Loucy (cell line): ENCODE measurements at regions not wholly inside any gene's neighbourhood (a gene's known extent, or its start where the extent isn't known, plus 50 kb on each side); places are given as distances from the start of the nearest gene placed in this dataset.

Experiments
- H2AFZ ChIP-seq: fragments of 200-600 bp; sonication (generic); 2 replicates; pipeline ENCODE4 v1.6.0; 2016; ENCODE audit warnings: antibody characterized with exemption, mild to moderate bottlenecking, low read length, moderate library complexity
- H3F3A ChIP-seq: fragments of 200-600 bp; 2 replicates; pipeline ENCODE4 v1.6.0; 2016; ENCODE audit warnings: antibody characterized with exemption, low read depth, mild to moderate bottlenecking
- H3K27me3 ChIP-seq: fragments of 200-600 bp; sonication (generic); 2 replicates; pipeline ENCODE4 v1.6.1; 2014; ENCODE audit warnings: low read length, mild to moderate bottlenecking; ENCODE audit not compliant: insufficient read depth, poor library complexity, severe bottlenecking
- H3K36me3 ChIP-seq: fragments of 200-600 bp; sonication (generic); 2 replicates; pipeline ENCODE4 v1.6.1; 2016; ENCODE audit warnings: low read length; ENCODE audit not compliant: insufficient read depth
- H3K4me1 ChIP-seq: fragments of 200-600 bp; sonication (generic); 2 replicates; pipeline ENCODE4 v1.5.1; 2014; ENCODE audit warnings: low read length, mild to moderate bottlenecking; ENCODE audit not compliant: insufficient read depth, poor library complexity, severe bottlenecking
- H3K4me2 ChIP-seq: fragments of 200-600 bp; sonication (generic); 2 replicates; pipeline ENCODE4 v1.6.0; 2014; ENCODE audit warnings: antibody characterized with exemption, low read length, low read depth, mild to moderate bottlenecking; ENCODE audit not compliant: poor library complexity, severe bottlenecking
- H3K4me3 ChIP-seq: fragments of 200-600 bp; sonication (generic); 2 replicates; pipeline ENCODE4 v1.5.1; 2014; ENCODE audit warnings: low read length, mild to moderate bottlenecking, mixed read lengths; ENCODE audit not compliant: poor library complexity, severe bottlenecking
- H3K79me2 ChIP-seq: fragments of 200-600 bp; sonication (generic); 2 replicates; pipeline ENCODE4 v1.6.1; 2014; ENCODE audit warnings: low read length; ENCODE audit not compliant: insufficient read depth
- H3K9ac ChIP-seq: fragments of 200-600 bp; sonication (generic); 2 replicates; pipeline ENCODE4 v1.6.0; 2014; ENCODE audit warnings: mild to moderate bottlenecking, low read depth, low read length, moderate library complexity; ENCODE audit not compliant: poor library complexity, severe bottlenecking
- H3K9me2 ChIP-seq: fragments of 200-600 bp; sonication (generic); replicated peaks from 2 replicates; pipeline ENCODE4 v1.6.1; 2016; ENCODE audit warnings: low read depth, low read length, mixed read lengths
- H3K9me3 ChIP-seq: fragments of 200-600 bp; sonication (generic); 2 replicates; pipeline ENCODE4 v1.6.1; 2014; ENCODE audit warnings: mild to moderate bottlenecking, antibody characterized with exemption, low read length, low read depth; ENCODE audit not compliant: insufficient read depth
- H4K20me1 ChIP-seq: fragments of 200-600 bp; sonication (generic); 2 replicates; pipeline ENCODE4 v1.6.0; 2014; ENCODE audit warnings: antibody characterized with exemption, low read length, mild to moderate bottlenecking; ENCODE audit not compliant: insufficient read depth, poor library complexity, severe bottlenecking
- EZH2phosphoT487 ChIP-seq: fragments of 200-600 bp; IDR thresholded peaks from 2 replicates; pipeline ENCODE4 v1.6.1; 2018; ENCODE audit warnings: antibody characterized with exemption, mild to moderate bottlenecking, moderate library complexity, borderline replicate concordance
- TF ChIP-seq, protein P1 (sequence below): fragments of 200-600 bp; sonication (generic); conservative IDR thresholded peaks from 2 replicates; pipeline ENCODE4 v1.5.1; 2014; ENCODE audit warnings: mild to moderate bottlenecking, antibody characterized with exemption, low read length

- no peaks in the 10 kb centered on the region for H3K9me3 ChIP-seq
These were observed 1454.7 kb upstream of the IGFBP7 start for GRCh38 chr4:58564695-58565475.

DNA sequence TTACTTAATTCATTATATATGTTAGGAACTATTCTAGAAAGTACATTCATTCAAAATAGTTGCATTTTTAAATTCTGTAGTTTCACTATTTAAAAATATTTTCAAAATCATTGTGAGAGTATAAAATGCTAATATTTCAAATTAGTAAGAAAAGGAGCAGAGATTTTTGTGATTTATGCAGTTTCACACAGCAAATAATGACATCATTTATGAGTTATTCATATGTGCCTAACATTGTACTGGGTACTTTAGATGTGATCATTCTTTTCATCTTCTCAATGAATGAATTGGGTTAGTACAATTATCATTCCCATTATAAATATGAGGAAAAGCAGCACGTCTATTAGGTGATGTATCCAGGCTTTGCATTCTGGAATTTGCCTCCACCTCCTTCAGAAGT, 1451.0 kb upstream of the IGFBP7 start:
- H3K9me2 ChIP-seq: no peaks in the 10 kb centered on the region
- H3K27me3 ChIP-seq: no peaks in the 10 kb centered on the region
- no peaks in the 10 kb centered on the region for H3K9me3 ChIP-seq
- H3F3A ChIP-seq: no peaks in the 10 kb centered on the region
- H3K4me3 ChIP-seq: no peak overlapping the region
- H3K4me1 ChIP-seq: no peaks in the 10 kb centered on the region
- H3K9ac ChIP-seq: no peak overlapping the region
- TF ChIP-seq, protein P1, sequence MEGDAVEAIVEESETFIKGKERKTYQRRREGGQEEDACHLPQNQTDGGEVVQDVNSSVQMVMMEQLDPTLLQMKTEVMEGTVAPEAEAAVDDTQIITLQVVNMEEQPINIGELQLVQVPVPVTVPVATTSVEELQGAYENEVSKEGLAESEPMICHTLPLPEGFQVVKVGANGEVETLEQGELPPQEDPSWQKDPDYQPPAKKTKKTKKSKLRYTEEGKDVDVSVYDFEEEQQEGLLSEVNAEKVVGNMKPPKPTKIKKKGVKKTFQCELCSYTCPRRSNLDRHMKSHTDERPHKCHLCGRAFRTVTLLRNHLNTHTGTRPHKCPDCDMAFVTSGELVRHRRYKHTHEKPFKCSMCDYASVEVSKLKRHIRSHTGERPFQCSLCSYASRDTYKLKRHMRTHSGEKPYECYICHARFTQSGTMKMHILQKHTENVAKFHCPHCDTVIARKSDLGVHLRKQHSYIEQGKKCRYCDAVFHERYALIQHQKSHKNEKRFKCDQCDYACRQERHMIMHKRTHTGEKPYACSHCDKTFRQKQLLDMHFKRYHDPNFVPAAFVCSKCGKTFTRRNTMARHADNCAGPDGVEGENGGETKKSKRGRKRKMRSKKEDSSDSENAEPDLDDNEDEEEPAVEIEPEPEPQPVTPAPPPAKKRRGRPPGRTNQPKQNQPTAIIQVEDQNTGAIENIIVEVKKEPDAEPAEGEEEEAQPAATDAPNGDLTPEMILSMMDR: no peak
- no peak for TF ChIP-seq EZH2phosphoT487
- no peak overlapping the region for H2AFZ ChIP-seq
- H3K4me2 ChIP-seq: no peak overlapping the region
- H3K36me3 ChIP-seq: no peaks in the 10 kb centered on the region
- H3K79me2 ChIP-seq: no peaks in the 10 kb centered on the region
- H4K20me1 ChIP-seq: no peaks in the 10 kb centered on the region

More at GRCh38 chr4:58564695-58565475, 1454.7 kb upstream of the IGFBP7 start:
- Histone ChIP-seq H3K9ac (no peak overlapping the region), H2AFZ (no peak overlapping the region), H3K4me2 (no peak overlapping the region), H4K20me1 (no peaks in the 10 kb centered on the region), H3K4me3 (no peak overlapping the region), H3K27me3 (no peaks in the 10 kb centered on the region), H3K36me3 (no peaks in the 10 kb centered on the region), H3K4me1 (no peaks in the 10 kb centered on the region), H3F3A (no peaks in the 10 kb centered on the region), H3K9me2 (no peaks in the 10 kb centered on the region), H3K79me2 (no peaks in the 10 kb centered on the region)
- no peak for TF ChIP-seq EZH2phosphoT487
- TF ChIP-seq, protein P1: no peak

DNA sequence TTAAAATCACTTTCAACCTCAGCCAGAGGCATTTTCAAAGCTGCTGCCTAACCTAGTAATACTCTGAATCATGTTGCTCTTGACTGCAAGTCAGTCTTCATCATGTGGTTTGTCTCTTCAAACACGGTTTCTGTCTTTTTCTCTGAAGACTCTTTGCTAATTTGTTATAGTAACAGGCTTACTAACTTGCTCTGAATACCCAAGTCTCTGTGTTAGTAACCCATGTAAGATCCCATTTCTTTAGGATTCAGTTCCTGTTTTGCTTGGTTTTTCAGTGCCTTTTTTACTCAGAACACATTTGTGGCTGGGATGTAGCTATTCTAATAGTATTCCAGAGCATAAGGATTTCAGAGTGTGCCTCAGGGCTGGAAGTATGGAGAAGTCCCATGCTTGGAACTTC, 1450.6 kb upstream of the IGFBP7 start:
- no peaks in the 10 kb centered on the region for H3K36me3 ChIP-seq
- no peaks in the 10 kb centered on the region for H3K4me1 ChIP-seq
- H3K27me3 ChIP-seq: no peaks in the 10 kb centered on the region
- H3K9me2 ChIP-seq: no peaks in the 10 kb centered on the region
- no peaks in the 10 kb centered on the region for H3F3A ChIP-seq
- H4K20me1 ChIP-seq: no peaks in the 10 kb centered on the region
- H3K9ac ChIP-seq: no peak overlapping the region
- H3K4me3 ChIP-seq: no peak overlapping the region
- TF ChIP-seq, protein P1: no peak
- no peak for TF ChIP-seq EZH2phosphoT487
- no peaks in the 10 kb centered on the region for H3K9me3 ChIP-seq
- no peaks in the 10 kb centered on the region for H3K79me2 ChIP-seq
- H3K4me2 ChIP-seq: no peak overlapping the region
- H2AFZ ChIP-seq: no peak overlapping the region
